T47D (cell line): ENCODE measurements at regions not wholly inside any gene's neighbourhood (a gene's known extent, or its start where the extent isn't known, plus 50 kb on each side); places are given as distances from the start of the nearest gene placed in this dataset.

Experiments
- DNase-seq, 2 experiments: peaks; one replicate each; pipeline versions ENCODE4 v3.0.0 to v3.0.0-alpha.2; 2011 to 2012; ENCODE audit warnings: low read depth in 1 of 2, low spot score in 1 of 2
- JUND ChIP-seq: IDR thresholded peaks from 2 replicates; pipeline ENCODE4 v1.6.1; 2012; ENCODE audit warnings: low read depth
- in situ Hi-C: cut with HindIII; loops from 2 replicates; pipeline ENCODE4 v1.10.0; 2016; ENCODE audit warnings: low sequenced_read_pairs, low pct_unique_long_range_greater_than_20kb

GRCh38 chr13:80047406-80047805 is 293.5 kb downstream of the SPRY2 start:
- peak in 1 of 2 experiments; percentile 2 for DNase-seq
- no peak for TF ChIP-seq JUND
- in situ Hi-C loops = no loop called here

GRCh38 chr13:80040981-80041317 is 300.0 kb downstream of the SPRY2 start:
- no peak for DNase-seq
- TF ChIP-seq JUND = no peak
- in situ Hi-C loops = no loop called here

GRCh38 chr13:80040196-80040980 is 300.5 kb downstream of the SPRY2 start:
- peak in 1 of 2 experiments; percentile 2 for DNase-seq
- in situ Hi-C loops = no loop called here
- TF ChIP-seq JUND = no peak

- DNase-seq = no peak
- no peak for TF ChIP-seq JUND
- in situ Hi-C loops = no loop called here
Measured at GRCh38 chr13:80039000-80039399, 301.9 kb downstream of the SPRY2 start.

GRCh38 chr13:80038371-80038770 is 302.6 kb downstream of the SPRY2 start:
- no peak for TF ChIP-seq JUND
- in situ Hi-C loops = no loop called here
- DNase-seq = no peak

GRCh38 chr13:80037505-80037888 is 303.4 kb downstream of the SPRY2 start:
- no peak for DNase-seq
- in situ Hi-C loops = no loop called here
- no peak for TF ChIP-seq JUND

GRCh38 chr13:80036845-80037504 is 304.0 kb downstream of the SPRY2 start:
- no peak for DNase-seq
- TF ChIP-seq JUND = no peak
- in situ Hi-C loops = no loop called here

GRCh38 chr13:80035096-80035495 is 305.8 kb downstream of the SPRY2 start:
- no peak for TF ChIP-seq JUND
- DNase-seq = no peak
- in situ Hi-C loops = no loop called here

- DNase-seq = no peak
- no peak for TF ChIP-seq JUND
- in situ Hi-C loops = no loop called here
Measured at GRCh38 chr13:80033951-80034350, 307.0 kb downstream of the SPRY2 start.

GRCh38 chr13:80033286-80033685 is 307.6 kb downstream of the SPRY2 start:
- in situ Hi-C loops = no loop called here
- TF ChIP-seq JUND = no peak
- DNase-seq = no peak

GRCh38 chr13:80030491-80030890 is 310.4 kb downstream of the SPRY2 start:
- in situ Hi-C loops = no loop called here
- peak in 1 of 2 experiments; percentile 82 for DNase-seq
- TF ChIP-seq JUND = no peak

GRCh38 chr13:80029170-80029569 is 311.8 kb downstream of the SPRY2 start:
- DNase-seq = no peak
- in situ Hi-C loops = no loop called here
- TF ChIP-seq JUND = no peak

GRCh38 chr13:80022146-80022545 is 318.8 kb downstream of the SPRY2 start:
- TF ChIP-seq JUND = no peak
- in situ Hi-C loops = no loop called here
- DNase-seq = no peak
